HG03439 (cell line): ENCODE measurements at regions not wholly inside any gene's neighbourhood (a gene's known extent, or its start where the extent isn't known, plus 50 kb on each side); places are given as distances from the start of the nearest gene placed in this dataset.

Experiments
- ATAC-seq: cut with Tn5 transposase; IDR thresholded peaks from one replicate; pipeline ENCODE4 v1.9.1; 2021; ENCODE audit warnings: mild to moderate bottlenecking, moderate library complexity; ENCODE audit not compliant: unreplicated experiment

- ATAC-seq: no peak
Observed at GRCh38 chr3:109897734-109898133, 560.4 kb upstream of the DPPA4 start.

- no peak for ATAC-seq
Observed at GRCh38 chr3:109899925-109900324, 562.6 kb upstream of the DPPA4 start.

- ATAC-seq: no peak
Observed at GRCh38 chr3:109900783-109901182, 563.4 kb upstream of the DPPA4 start.

GRCh38 chr3:109902549-109902948 lies 565.2 kb upstream of the DPPA4 start:
- no peak for ATAC-seq

- ATAC-seq: no peak
Observed at GRCh38 chr3:109903100-109903499, 565.8 kb upstream of the DPPA4 start.

GRCh38 chr3:109910772-109911171 lies 573.4 kb upstream of the DPPA4 start:
- no peak for ATAC-seq

GRCh38 chr3:109918740-109919139 lies 581.4 kb upstream of the DPPA4 start:
- ATAC-seq: no peak

- ATAC-seq: no peak
Observed at GRCh38 chr3:109920749-109921148, 583.4 kb upstream of the DPPA4 start.

GRCh38 chr3:109921509-109921908 lies 584.2 kb upstream of the DPPA4 start:
- no peak for ATAC-seq

- ATAC-seq: no peak
Observed at GRCh38 chr3:109922856-109923255, 585.5 kb upstream of the DPPA4 start.

- ATAC-seq: no peak
Observed at GRCh38 chr3:109923431-109923830, 586.1 kb upstream of the DPPA4 start.

- no peak for ATAC-seq
Observed at GRCh38 chr3:109924196-109924595, 586.9 kb upstream of the DPPA4 start.

- ATAC-seq: no peak
Observed at GRCh38 chr3:109926376-109926775, 589.0 kb upstream of the DPPA4 start.

GRCh38 chr3:109927161-109927560 lies 589.8 kb upstream of the DPPA4 start:
- no peak for ATAC-seq

GRCh38 chr3:109927726-109928125 lies 590.4 kb upstream of the DPPA4 start:
- no peak for ATAC-seq

- ATAC-seq: no peak
Observed at GRCh38 chr3:109930582-109930981, 593.2 kb upstream of the DPPA4 start.

GRCh38 chr3:109933576-109933975 lies 596.2 kb upstream of the DPPA4 start:
- no peak for ATAC-seq

- no peak for ATAC-seq
Observed at GRCh38 chr3:109939817-109940216, 602.5 kb upstream of the DPPA4 start.

GRCh38 chr3:109943181-109943580 lies 605.8 kb upstream of the DPPA4 start:
- no peak for ATAC-seq

GRCh38 chr3:109944836-109945235 lies 607.5 kb upstream of the DPPA4 start:
- ATAC-seq: no peak

GRCh38 chr3:109952924-109953323 lies 615.6 kb upstream of the DPPA4 start:
- ATAC-seq: no peak

GRCh38 chr3:109963831-109964230 lies 626.5 kb upstream of the DPPA4 start:
- ATAC-seq: no peak

GRCh38 chr3:109973733-109974132 lies 636.4 kb upstream of the DPPA4 start:
- no peak for ATAC-seq

GRCh38 chr3:109977897-109978296 lies 640.6 kb upstream of the DPPA4 start:
- ATAC-seq: no peak
